GM12872 (cell line): ENCODE measurements at regions not wholly inside any gene's neighbourhood (a gene's known extent, or its start where the extent isn't known, plus 50 kb on each side); places are given as distances from the start of the nearest gene placed in this dataset.

ENCODE experiments used
- CTCF ChIP-seq: IDR thresholded peaks from 3 replicates; pipeline ENCODE4 v1.5.1; 2011; ENCODE audit warnings: low read depth, mild to moderate bottlenecking, low read length, moderate library complexity; ENCODE audit not compliant: insufficient read depth

GRCh38 chr4:138632856-138633579 is 382.6 kb upstream of the NOCT start:
- TF ChIP-seq CTCF, result no peak

GRCh38 chr4:138630666-138631065 is 384.9 kb upstream of the NOCT start:
- no peak for TF ChIP-seq CTCF

GRCh38 chr4:138629669-138630068 is 385.9 kb upstream of the NOCT start:
- no peak for TF ChIP-seq CTCF

- no peak for TF ChIP-seq CTCF
Measured at GRCh38 chr4:138627096-138627495, 384.9 kb upstream of the SLC7A11 start.

GRCh38 chr4:138616775-138617174 is 374.6 kb upstream of the SLC7A11 start:
- TF ChIP-seq CTCF, result no peak

GRCh38 chr4:138614398-138615142 is 372.4 kb upstream of the SLC7A11 start:
- no peak for TF ChIP-seq CTCF

GRCh38 chr4:138612428-138612827 is 370.3 kb upstream of the SLC7A11 start:
- no peak for TF ChIP-seq CTCF
